Activated naive CD4-positive, alpha-beta T cell treated with anti-CD3 and anti-CD28 coated beads for 36 hours (primary cell): ENCODE measurements at regions not wholly inside any gene's neighbourhood (a gene's known extent, or its start where the extent isn't known, plus 50 kb on each side); places are given as distances from the start of the nearest gene placed in this dataset.
"Not testable (repeated sequence)": the region's sequence is repeated elsewhere in the genome, so short reads cannot be mapped to it uniquely, and the experiment has no call there.

Experiments used
- CTCF ChIA-PET: fragments of 350-600 bp; sonication (Branson Sonifier 250); formaldehyde crosslinking; loops from one replicate; lab custom pipeline; 2021; ENCODE audit warnings: antibody characterized with exemption; lab: Charles Lee
- DNase-seq: peaks from one replicate; pipeline ENCODE4 v3.0.0-alpha.2; 2020
- H3K27ac Mint-ChIP-seq: one replicate; pipeline ENCODE4 v1.8.0; 2021; ENCODE audit warnings: mild to moderate bottlenecking, mixed read lengths
- H3K27me3 Mint-ChIP-seq: one replicate; pipeline ENCODE4 v1.8.0; 2021; ENCODE audit warnings: low read depth, mixed read lengths
- H3K36me3 Mint-ChIP-seq: one replicate; pipeline ENCODE4 v1.8.0; 2021; ENCODE audit warnings: low read depth, mixed read lengths
- H3K4me1 Mint-ChIP-seq: one replicate; pipeline ENCODE4 v1.8.0; 2021; ENCODE audit warnings: low read depth, mixed read lengths
- H3K4me3 Mint-ChIP-seq: one replicate; pipeline ENCODE4 v1.8.0; 2021; ENCODE audit warnings: mild to moderate bottlenecking, moderate library complexity, mixed read lengths
- H3K9me3 Mint-ChIP-seq: one replicate; pipeline ENCODE4 v1.8.0; 2021; ENCODE audit warnings: mixed read lengths
- intact Hi-C: fragments of 100-400 bp; cut with micrococcal nuclease; formaldehyde crosslinking; loops from one replicate; pipeline ENCODE4 v1.15.1; 2023

DNA sequence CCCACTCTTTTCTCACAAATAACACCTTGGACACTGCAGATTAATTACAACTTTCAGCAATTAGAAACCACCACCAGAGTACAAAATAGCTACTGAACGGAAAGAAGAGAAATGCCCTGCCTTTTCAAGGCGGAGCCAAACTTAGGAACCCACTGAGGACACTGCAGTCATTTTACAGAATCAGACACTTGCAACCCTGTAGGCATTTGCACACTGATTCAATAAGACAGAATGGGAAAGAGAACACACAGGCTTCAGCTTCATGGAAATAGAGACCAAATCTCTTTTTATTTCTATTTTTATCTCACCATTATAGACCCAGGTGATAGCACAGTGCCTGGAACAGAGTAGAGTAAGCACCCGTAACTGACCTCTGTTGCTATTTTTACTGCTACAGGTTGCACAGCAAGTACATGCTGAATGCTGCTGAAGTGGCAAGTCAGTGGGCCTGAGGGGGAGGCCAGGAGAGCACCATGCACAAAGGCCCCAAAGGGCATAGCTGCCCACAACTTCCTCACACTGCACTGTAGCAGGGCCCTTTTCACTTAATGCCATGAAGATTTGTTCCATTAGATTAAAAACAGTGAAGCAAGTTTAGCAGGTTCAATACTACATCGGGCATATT, 50.7 kb upstream of the EDARADD start:
- H3K27ac Mint-ChIP-seq: no peak overlapping the region

DNA sequence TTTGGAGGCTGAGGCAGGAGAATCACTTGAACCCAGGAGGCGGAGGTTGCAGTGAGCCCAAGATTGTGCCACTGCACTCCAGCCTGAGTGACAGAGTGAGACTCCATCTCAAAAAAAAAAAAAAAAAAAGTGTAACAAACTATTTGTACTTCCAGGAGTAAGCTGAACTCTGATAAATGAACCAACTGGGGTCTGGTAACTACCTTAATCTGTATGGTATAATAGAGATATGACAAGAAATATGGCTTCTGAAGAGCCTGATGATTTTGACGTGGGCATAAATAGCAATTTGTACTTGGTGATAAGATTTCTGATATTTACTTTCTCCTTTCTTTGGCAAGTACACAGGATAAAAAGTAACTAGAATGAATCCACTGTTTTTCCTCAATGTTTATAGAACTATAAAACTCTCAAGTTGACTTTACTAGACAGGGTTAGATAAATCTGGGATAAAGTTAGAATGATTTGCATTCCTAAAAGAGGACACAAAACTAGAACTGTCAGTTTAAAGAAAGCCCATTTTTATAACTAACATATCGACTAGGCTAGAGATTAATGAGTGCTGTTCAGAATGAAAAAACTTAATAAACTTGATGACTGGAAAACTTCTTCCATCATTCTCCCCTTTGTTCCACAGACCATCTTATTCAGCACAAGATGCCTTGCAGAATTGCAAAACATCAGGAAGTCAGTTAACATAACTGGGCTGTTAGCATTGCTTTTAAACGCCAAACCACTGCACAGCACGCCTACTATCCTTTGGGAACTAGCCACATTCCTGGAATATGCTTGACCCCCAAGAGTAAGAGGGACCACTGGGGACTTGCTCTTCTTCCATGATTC, 51.5 kb upstream of the EDARADD start:
- intact Hi-C loops: no loop called here
- no peaks in the 10 kb centered on the region for H3K36me3 Mint-ChIP-seq
- DNase-seq: no peak
- no peaks in the 10 kb centered on the region for H3K4me1 Mint-ChIP-seq
- H3K27me3 Mint-ChIP-seq: peaks cover 2% of the 10 kb centered on the region
- CTCF ChIA-PET: no interaction called here
- no peak overlapping the region for H3K27ac Mint-ChIP-seq
- no peaks in the 10 kb centered on the region for H3K9me3 Mint-ChIP-seq
- H3K4me3 Mint-ChIP-seq: no peak overlapping the region

More for the DNA sequence above, 50.7 kb upstream of the EDARADD start:
- DNase-seq: no peak
- Mint-ChIP-seq H3K36me3 (no peaks in the 10 kb centered on the region), H3K27me3 (peaks cover 2% of the 10 kb centered on the region), H3K4me3 (no peak overlapping the region), H3K4me1 (no peaks in the 10 kb centered on the region), H3K9me3 (no peaks in the 10 kb centered on the region)
- intact Hi-C loops: no loop called here
- CTCF ChIA-PET: no interaction called here

DNA sequence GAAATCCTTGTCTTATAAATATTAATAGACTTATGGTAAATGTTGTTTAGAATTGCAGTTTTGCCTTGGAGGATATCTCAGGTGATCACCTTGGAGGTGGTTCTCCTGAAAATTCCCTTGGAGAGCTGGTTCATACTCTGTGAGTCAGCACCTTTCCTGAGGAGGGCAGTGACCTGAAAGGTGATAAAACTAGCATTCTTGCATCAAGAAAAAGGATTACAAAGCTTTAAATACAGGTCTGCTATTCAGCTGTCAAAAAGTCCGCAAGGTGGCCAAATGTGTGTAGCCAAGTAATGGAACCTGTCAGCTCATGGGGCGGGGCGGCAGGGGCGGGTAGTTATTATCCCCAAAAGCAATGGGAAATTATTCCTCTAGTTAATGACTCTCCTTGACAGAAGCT, 52.8 kb upstream of the EDARADD start:
- Mint-ChIP-seq H3K4me1 (no peaks in the 10 kb centered on the region), H3K27me3 (no peaks in the 10 kb centered on the region), H3K36me3 (no peaks in the 10 kb centered on the region), H3K9me3 (no peaks in the 10 kb centered on the region), H3K27ac (no peak overlapping the region), H3K4me3 (no peak overlapping the region)
- DNase-seq: no peak
- intact Hi-C loops: no loop called here
- CTCF ChIA-PET: interaction anchor here (0.7 kb wide), 1 partner anchor 156 kb away, joined by 3 read pairs; no protein-coding TSS in a partner anchor

DNA sequence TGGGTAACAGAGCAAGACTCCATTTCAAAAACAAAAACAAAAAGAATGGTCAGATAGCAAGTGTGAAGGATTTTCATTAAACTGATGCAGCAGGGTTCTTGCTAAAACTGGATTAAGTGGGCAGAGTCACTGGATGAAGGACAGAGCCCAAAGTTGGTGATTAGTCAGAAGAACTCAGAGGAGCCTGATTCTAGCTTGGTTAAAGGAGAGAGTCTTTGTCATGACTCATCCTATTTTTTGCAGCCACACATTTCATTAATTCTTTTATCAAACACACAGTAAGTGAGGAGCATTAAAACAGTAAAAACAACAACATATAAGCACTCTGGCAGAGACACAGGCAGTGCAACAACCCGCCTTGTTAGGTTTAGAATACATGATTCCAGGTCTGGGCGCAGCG, 56.0 kb upstream of the EDARADD start:
- intact Hi-C loops: no loop called here
- CTCF ChIA-PET: interaction anchor here (0.7 kb wide), 1 partner anchor 12 kb away, joined by 3 read pairs; no protein-coding TSS in a partner anchor

DNA sequence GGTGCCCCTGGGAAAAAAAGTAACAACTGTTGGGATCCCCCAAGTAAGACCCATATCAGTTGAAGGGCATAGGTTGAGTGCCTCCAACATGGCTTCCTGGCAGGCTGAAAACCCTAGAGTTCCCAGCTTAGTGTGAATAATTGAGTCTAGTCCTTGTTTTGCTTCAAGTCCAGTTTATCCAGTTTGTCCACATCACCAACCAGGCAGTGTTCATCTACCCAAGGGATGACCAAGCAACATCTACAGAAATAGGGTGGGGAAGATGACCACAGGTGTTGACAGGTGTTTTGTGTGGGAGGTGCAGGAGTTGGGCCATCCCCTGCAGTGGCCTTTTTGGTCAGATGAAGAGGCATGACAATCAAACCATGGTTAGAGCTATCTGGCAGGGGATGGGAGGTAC, 54.3 kb upstream of the ERO1B start:
- no peak for DNase-seq
- Mint-ChIP-seq H3K4me1 (no peaks in the 10 kb centered on the region), H3K4me3 (no peak overlapping the region), H3K9me3 (no peaks in the 10 kb centered on the region), H3K27me3 (no peaks in the 10 kb centered on the region), H3K27ac (no peak overlapping the region), H3K36me3 (no peaks in the 10 kb centered on the region)
- CTCF ChIA-PET: no interaction called here
- intact Hi-C loops: no loop called here

More for the DNA sequence above, 56.0 kb upstream of the EDARADD start:
- H3K27me3 Mint-ChIP-seq: no peaks in the 10 kb centered on the region
- H3K36me3 Mint-ChIP-seq: no peaks in the 10 kb centered on the region
- no peak overlapping the region for H3K27ac Mint-ChIP-seq
- H3K4me1 Mint-ChIP-seq: no peaks in the 10 kb centered on the region
- no peak for DNase-seq
- no peak overlapping the region for H3K4me3 Mint-ChIP-seq
- no peaks in the 10 kb centered on the region for H3K9me3 Mint-ChIP-seq

DNA sequence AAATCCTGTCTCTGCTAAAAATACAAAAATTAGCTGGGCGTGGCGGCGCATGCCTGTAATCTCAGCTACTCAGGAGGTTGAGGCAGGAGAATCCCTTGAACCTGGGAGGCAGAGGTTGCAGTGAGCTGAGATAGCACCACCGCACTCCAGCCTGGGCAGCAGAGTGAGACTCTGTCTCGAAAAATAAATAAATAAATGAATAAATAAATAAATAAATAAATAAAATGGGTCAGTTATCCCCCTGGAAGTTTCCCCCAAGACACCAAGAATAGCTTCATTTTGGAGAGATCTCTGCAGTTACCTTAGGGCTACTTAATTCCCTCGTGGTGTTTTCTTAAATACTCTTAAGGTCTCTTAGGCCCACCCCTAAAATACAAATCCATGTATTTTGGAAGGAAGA, 53.9 kb upstream of the ERO1B start:
- H3K4me1 Mint-ChIP-seq, intact Hi-C loops, H3K9me3 Mint-ChIP-seq, H3K36me3 Mint-ChIP-seq, DNase-seq, H3K4me3 Mint-ChIP-seq, H3K27me3 Mint-ChIP-seq, CTCF ChIA-PET, H3K27ac Mint-ChIP-seq: not testable (repeated sequence)

DNA sequence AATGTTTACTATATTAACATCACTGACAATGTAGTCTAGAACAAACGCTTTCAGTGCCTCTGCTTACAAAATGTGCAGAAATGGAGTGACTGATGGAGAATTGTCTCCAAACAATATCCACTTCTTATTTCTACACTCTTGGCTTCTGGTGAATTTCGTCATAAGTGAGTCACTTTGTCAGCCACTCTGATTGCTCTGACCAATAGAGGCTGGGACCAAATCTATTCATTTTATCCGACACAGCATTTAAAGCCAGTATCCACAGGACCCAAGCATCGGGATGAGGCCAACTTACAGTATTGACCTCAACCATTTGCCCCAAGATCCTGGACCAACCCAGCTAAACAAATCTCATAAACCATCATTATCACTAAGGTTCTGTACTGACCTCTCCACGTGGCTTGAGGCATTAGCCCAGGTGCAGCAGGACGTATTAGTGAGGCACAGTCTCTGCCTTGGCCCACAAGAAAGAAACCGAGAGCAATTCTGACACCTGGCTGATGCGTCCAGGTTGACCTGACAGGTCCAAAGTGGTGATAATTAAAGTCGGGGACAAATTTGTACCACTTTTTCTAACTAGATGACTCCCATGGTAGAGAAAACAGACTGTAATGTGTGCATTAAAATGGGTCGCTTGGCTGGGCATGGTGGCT, 53.3 kb upstream of the ERO1B start:
- DNase-seq: no peak
- no peak overlapping the region for H3K4me3 Mint-ChIP-seq
- CTCF ChIA-PET: no interaction called here
- no peaks in the 10 kb centered on the region for H3K27me3 Mint-ChIP-seq
- no peaks in the 10 kb centered on the region for H3K4me1 Mint-ChIP-seq
- H3K36me3 Mint-ChIP-seq: no peaks in the 10 kb centered on the region
- H3K9me3 Mint-ChIP-seq: no peaks in the 10 kb centered on the region
- no peak overlapping the region for H3K27ac Mint-ChIP-seq
- intact Hi-C loops: no loop called here

DNA sequence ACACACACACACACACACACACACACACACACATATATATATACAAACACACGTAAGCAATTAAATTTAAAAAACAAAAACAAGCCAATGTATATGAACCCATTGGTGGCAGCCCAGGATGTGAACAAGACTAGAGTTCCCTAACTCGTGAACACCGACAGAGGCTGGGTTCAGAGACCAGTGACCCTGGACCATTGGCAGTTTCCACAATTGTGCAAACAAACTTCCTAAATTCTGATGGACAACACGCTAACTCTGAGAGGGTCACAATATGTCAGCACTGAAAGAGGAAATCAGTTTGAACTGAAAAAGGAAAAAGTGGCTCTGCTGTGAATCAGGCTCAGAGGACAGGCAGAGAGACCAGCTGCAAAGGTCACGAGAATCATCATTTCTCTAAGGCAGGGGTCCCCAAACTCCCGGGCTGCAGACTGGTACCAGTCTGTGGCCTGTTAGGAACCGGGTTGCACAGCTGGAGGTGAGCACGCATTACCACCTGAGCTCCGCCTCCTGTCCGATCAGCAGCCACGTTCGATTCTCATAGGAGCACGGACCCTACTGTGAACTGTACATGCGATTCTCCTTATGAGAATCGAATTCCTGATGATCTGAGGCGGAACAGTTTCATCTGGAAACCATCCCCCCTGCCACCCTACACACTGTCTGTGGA, 50.5 kb upstream of the ERO1B start:
- Mint-ChIP-seq H3K4me3 (no peak overlapping the region), H3K27me3 (no peaks in the 10 kb centered on the region), H3K9me3 (no peaks in the 10 kb centered on the region), H3K27ac (no peak overlapping the region), H3K4me1 (no peaks in the 10 kb centered on the region), H3K36me3 (no peaks in the 10 kb centered on the region)
- intact Hi-C loops: no loop called here
- no peak for DNase-seq
- CTCF ChIA-PET: no interaction called here
